ENCODE measurements at regions not wholly inside any gene's neighbourhood (a gene's known extent, or its start where the extent isn't known, plus 50 kb on each side); places are given as distances from the start of the nearest gene placed in this dataset.
"Not testable (repeated sequence)": the region's sequence is repeated elsewhere in the genome, so short reads cannot be mapped to it uniquely, and the experiment has no call there.

DNA sequence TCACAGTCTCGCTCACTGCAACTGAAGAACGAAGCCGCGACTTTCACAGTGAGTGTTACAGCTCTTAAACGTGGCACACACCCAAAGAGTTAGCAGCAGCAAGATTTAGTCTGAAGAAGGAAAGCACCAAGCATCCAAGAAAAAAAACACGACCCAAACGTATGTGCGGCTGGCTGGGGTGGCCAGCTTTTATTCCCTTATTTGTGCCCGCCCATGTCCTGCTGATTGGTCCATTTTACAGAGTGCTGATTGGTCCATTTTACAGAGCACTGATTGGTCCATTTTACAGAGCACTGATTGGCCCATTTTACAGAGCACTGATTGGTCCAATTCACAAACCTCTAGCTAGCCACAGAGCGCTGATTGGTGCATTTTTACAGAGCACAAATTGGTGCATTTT, 323.0 kb upstream of the ATP10A start:
- DNase-seq (ENCODE audit: low spot score): not testable (repeated sequence)

DNA sequence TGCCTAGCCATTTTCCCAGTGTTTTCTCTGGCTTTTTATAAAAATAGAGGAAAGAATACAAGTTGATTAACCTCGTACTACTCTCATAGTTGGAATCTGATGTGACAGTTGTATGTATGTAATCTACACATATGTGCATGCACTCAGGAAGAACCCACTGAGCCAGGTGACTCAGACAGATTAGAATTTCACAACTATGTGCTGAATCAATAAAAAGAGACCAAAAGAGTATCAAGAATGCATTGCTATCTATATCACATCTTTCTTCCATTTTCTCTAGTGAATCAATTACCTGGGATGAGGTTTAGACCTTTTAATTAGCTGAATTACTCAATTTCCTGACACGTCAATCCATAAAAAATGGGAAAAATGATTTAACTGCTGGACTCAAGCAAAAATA, 319.3 kb upstream of the ATP10A start:
- DNase-seq (ENCODE audit: low spot score): no peak

DNA sequence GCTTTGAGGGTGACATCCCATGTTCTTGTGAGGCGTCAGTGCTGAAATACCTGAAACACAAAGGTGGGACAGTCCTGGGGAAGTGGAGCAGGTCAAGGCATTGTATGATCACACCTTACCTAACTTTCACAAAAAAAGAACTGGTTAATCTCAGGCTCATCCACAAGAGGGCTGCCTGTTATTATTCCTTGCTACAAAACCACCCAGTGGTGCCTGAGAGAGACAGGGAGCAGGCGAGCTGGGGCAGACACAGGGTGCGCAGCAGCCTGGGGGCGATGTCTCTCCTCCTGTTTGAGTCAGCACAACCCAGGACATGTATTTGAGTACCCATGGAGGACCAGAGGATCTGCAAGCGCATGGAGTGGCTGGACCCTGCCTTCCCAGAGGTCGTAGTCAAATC, 316.8 kb upstream of the ATP10A start:
- DNase-seq (ENCODE audit: low spot score): no peak

DNA sequence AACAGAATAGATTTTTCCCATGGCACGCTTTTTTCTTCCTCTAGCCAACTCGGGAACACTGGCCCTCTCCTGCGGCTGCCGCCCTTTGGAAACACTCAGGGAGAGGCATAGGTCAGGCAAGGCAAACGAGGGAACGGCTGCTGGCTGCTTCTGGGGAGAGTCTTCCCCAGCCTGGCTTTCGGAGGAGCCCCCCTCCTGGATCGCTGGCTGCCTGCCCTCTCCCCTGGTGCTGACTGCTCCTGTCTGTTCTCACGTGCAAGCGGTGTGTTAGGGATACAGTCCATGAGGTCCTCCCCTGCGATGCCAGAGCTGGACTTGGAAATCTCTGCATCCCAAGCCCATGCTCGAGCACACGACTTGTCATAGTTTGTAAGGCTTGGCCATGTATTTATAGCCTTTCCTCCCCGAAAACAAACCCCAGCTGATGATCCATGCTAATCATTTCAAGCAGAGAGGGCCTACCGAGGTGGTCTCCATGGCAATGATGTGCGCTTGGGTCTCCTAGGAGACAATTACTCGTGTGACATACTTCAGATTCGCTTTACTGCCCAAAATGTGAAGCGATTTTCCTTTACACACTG, 315.6 kb upstream of the ATP10A start:
- DNase-seq (ENCODE audit: low spot score): no peak

DNA sequence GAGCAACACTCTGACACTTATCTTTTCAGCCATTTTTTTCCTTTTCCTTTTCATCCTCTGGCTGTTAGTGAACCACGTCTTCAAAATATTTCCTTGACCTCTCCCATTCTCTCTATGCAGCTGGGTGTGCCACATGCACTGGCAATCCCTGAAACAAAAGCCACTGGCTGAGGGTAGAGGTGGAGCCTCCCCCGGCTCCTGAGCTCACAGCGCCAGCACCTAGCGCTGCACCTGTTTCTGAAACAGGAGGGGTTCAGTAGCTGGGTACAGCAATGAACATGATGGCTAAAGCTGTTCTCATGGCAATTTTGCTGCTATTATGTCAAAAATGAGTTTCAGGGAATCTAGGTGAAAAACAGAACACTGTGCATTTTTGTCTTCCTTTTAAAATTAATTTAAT, 314.7 kb upstream of the ATP10A start:
- DNase-seq (ENCODE audit: low spot score): no peak

DNA sequence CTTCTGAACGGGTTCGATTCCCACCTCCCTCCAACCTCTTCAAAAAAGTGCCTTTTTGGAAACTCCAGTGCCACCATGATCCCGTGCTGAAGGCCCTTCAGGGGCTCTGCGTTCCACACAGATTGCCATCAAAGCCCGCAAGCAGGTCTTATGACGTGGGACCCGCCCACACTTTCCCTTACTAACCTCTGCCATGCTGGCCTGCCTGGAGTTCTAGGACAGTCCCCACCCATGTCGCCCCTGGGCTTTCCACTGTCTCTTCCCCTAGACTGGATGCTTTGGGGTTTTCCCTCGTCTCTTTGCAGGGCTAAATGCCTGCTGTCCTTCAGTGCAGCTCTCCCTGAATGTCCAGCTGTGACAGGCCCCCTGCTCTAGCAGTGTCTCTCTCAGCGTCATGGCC, 313.7 kb upstream of the ATP10A start:
- DNase-seq (ENCODE audit: low spot score): no peak

DNA sequence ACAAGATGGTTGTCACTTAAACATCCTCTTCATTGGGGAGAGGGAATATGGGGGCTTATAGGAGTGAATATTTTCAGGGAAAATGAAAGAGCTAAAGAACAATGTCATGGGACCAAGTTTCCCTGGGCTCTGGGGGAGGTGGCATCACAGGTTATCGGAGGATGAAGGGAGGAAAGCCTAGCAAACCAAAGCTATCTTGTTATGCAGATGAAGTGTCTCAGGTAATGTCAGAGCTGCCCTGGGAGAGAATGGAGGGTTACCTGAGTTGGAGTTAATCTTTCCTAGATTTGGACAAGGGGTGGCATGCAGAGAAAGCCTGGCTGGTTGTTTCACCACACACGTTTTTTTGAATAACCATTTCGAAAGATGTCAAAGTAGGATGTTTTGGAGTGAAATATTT, 308.1 kb upstream of the ATP10A start:
- DNase-seq (ENCODE audit: low spot score): no peak

DNA sequence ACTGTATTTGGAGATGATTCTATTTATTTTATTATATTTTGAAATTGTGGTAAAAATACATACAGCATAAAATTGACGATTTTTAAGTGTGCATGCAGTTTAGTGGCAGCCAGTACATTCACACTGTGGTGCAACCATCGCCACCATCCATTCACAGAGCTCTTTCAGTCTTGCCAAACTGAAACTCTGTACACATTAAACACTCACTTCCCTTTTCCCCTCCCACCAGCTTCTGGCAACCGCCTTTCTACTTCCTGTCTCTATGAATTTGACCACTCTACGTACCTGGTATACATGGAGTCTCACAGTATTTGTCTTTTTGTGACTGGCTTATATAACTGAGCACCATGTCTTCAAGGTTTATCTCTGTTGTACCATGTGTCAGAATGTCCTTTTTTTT, 303.3 kb upstream of the ATP10A start:
- DNase-seq (ENCODE audit: low spot score): no peak

DNA sequence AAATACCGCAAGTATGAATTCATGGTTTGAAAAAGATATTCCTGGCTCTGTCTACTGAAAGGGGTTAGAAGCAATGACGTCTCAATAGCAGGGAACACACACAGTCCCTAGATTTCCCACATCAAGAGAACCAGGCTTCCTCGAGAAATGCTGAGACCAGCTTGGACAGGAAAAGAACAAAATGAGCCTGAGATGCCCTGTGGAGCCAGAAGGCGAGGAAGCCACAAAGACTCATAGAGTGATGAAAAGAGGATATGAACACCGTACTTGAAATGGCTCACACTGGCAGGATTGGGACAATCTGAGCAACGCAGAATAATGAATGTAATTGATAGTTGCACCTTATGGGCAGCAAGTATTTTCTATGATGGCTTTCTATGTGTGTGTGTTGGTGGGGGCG, 302.4 kb upstream of the ATP10A start:
- no peak for DNase-seq (ENCODE audit: low spot score)

DNA sequence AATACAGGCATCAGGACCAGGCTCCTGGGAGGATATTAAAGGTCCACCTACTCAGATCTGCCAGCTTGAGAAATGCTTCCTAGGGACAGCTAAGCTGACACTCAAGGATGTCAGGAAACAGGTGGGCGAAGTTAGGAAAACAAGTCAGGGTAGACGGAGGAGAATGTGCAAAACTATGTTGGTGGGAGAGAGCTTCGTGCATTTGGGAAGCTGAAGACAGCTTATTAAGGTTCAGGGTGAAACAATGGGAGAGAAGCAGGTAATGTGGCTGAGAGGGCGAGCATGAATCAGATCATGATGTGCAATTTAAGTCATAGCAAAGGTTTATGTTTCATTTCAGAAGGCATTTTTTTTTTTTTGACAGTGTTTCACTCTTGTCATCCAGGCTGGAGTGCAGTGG, 297.2 kb upstream of the ATP10A start:
- DNase-seq (ENCODE audit: low spot score): peak; percentile 64

DNA sequence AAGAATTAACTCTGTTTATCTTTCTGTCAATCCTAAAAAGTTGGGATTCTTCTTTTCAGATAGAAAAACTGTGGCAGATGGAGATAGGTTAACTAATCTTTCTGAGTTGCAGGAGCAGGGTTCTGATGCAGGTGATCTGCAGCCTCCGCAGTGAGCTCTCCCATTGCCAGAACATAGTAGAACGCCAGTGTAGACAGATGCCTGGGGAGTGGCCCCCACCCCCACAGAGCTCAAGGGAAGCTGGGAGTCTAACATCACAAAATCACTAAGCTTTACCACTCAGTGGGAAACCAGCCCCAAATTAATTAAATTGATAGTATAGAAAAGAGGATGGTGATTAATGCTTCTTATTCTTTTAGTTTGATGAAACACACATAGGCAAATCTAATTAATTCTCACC, 295.0 kb upstream of the ATP10A start:
- no peak for DNase-seq (ENCODE audit: low spot score)

DNA sequence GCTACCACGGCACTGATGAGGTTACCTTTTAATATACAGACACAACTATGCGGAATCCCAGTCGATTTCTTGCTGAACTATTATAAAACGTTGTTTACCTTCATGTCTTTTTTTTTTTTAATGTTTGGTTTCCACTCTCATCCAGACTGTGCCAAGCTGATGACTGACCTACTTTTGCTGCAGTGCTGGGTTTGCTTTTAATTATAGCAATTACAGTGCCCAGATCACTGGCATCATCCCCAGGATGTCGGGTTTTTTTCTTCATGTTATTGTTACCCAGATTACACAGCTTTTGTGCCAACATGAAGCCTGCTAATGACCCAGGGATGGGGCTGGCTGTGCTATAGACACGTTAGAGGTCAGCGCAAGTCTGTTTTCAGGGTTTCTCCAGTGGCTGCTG, 294.0 kb upstream of the ATP10A start:
- DNase-seq (ENCODE audit: low spot score): no peak

DNA sequence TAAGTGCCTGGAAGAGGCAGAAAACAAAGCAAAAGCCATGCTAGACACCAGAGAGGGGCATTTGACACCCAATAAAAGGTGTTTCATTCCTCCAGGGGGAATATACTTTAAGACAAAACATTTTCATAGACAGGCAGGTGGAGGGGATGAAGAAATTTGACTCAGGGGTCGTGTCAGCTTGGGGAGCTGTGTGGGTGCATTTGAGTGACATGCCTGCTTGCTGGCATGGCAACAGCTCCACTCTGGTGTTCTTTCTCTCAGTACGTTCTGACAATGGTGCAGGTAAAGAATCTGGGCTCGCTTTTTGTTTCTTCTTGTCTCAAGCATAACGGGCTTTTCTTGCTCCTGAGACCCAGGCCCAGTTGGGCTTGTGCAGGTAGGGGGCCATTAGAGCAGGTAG, 292.9 kb upstream of the ATP10A start:
- no peak for DNase-seq (ENCODE audit: low spot score)

DNA sequence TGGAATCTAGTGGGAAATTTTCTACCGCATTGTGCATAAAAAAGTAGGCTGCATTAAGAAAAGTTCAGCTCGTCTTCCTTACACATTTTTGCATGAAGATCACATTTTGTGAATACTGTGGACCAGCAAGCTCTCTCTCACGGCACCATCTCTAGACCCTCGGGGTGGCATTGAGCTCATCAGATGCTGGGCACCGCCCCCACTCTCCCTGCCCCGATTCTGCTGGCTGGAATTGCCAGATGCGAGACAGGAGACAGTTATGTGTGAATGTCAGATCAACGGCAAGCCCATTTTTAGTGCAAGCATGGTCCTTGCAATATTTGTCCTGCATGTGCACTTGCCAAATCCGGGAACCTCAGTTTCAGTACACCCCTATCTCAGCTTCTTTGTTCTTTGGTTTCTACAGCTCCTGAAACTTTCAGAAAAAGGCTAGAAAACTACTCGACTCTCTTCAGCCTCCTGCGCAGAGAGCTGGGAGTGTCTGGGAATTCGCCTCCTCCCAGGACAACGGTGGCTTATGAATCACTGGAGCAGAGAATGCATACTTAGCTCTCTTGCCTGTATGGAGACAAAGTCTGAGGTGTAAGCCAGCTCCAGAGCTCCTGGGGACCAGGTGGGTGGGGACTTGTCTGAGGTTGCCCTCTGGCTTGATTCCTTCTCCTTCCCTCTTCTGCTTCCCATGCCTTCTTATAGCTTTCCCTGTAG, 285.2 kb upstream of the ATP10A start:
- DNase-seq (ENCODE audit: low spot score): peak; percentile 49

DNA sequence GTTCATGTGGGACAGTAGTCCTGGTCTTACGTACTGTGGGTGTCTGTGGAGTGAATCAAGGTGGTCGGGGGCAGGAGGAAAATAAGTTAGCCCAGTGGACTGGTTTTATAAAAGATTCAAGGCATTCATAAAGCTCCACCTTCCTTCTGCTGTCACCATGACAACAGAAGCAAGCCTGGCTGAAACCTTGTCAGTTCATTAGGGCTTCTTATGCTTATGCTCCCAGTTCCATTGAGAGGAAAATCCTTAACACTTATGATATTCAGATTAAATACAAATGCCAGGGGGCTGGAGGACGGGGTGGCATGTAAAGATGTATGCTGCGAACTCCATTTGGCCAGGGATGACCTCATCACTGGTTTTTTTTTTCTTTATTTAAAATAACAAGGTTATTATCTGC, 283.1 kb upstream of the ATP10A start:
- no peak for DNase-seq (ENCODE audit: low spot score)

DNA sequence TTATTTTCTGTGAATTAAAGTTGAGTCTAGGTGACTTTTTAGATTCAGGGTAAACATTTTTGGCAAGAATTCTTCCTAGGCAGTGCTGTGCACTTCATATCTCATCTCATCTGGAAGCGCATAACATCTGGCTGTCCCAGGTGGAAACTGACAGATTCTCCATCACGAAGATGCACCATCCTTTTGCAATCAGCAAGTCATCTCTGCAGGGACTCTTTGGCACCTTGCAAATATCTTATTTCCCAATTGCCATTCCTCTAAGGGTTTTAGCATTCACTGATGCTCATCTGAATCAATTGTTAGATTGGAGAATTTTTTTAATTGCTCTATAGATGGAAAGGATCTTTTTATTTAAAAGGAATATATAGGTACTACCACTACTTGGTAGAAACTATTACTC, 282.7 kb upstream of the ATP10A start:
- no peak for DNase-seq (ENCODE audit: low spot score)

DNA sequence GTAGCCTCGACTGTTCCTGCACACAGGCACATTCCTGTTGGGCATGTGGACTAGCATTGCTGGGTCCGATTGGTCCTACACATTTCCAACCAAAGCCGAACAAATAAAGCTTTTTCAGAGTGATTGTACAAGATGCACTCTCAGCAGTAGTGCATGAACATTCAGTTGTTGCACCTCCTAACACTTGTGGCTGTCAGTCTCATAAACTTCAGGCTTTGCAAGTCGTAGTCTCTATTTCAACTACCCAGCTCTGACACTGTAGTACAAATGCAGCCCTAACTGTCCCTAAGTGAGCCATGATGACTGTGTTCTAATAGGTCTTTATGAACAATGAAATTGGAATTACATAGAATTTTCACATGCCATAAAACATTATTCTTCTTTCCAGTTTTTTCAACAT, 281.7 kb upstream of the ATP10A start:
- no peak for DNase-seq (ENCODE audit: low spot score)

DNA sequence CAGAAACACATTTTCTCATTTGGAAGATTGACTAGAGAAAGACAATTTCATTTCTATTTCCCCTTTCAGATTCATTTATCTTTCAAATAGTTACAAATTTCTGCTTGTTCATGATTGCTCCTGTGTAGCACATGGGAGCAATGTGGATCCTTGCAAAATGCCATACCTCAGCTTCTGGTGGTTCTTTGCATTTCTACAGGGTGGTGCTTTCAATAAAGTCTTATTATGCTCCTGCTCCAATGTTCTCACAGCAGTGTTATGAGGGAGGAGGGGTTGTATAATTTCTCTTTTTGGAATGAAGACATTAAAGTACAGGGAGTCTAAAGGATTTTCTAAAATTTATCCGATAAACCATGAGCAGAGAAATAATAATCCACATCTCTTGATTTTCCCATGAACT, 280.1 kb upstream of the ATP10A start:
- DNase-seq (ENCODE audit: low spot score): no peak

DNA sequence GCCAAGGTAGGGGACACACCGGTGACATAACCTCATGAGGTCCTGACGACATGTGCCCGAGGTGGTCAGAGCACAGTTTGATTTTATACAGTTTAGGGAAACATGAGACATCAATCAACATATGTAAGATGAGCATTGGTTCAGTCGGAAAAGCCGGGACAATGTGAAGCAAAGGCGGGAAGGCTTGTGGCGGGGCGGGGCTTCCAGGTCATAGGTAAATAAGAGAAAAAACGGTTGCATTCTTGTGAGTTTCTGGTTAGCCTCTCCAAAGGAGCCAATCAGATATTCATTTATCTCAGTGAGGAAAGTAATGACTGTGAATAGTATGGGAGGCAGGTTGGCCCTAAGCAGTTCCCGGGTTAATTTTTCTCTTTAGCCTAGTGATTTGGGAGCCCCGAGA, 271.7 kb upstream of the ATP10A start:
- DNase-seq (ENCODE audit: low spot score): no peak

DNA sequence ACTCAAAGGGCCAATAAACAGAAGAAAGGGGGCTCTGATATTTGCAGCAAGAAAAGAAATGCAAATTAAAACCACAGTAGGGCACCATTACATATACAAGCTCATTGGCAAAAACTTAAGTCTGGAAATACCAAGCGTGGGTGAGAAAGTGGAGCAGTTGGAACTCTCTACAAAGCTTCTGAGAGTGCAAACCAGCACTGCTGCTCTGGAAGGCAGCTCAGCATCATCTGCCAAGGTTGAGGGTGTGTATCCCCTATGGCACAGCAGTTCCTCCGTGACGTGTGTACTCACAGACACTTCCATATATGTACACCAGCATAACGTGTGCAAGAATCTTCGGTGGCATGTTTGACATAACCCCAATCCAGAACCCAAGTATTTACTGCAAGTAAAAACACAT, 271.0 kb upstream of the ATP10A start:
- DNase-seq (ENCODE audit: low spot score): no peak

DNA sequence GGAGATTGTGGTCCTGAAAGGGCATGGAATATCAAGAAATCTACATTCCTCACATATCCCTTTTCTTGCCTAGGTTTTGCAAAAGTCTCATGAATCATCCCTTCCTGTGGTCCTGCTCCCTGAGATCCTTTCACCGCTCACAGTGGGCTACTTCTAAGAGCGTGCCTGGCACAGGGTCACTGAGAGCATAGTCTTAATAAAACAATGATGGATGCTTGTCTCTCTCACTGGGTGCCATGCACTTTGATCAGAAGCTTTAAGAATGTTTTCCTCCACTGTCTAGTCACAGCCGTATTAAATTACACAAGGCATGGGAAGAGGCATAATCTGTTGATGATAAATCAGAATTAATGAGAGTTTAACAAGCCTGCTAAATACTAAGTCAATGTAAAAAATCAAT, 269.7 kb upstream of the ATP10A start:
- DNase-seq (ENCODE audit: low spot score): no peak

DNA sequence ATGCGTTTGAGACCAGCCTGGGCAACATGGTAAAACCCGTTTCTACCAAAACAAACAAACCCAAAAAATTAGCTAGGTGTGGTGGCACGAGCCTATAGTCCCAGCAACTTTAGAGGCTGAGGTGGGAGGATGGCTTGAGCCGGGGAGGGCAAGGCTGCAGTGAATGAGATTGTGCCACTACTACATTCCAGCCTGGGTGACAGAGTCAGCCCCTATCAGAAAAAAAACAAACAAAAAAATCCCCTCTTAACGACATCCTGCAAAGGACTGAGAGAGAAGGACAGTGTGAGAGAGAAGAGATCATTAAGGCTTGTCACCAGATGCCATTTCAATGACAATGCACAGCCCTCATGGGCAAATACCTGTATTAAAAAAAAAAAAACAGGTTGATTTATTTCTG, 266.7 kb upstream of the ATP10A start:
- no peak for DNase-seq (ENCODE audit: low spot score)

DNA sequence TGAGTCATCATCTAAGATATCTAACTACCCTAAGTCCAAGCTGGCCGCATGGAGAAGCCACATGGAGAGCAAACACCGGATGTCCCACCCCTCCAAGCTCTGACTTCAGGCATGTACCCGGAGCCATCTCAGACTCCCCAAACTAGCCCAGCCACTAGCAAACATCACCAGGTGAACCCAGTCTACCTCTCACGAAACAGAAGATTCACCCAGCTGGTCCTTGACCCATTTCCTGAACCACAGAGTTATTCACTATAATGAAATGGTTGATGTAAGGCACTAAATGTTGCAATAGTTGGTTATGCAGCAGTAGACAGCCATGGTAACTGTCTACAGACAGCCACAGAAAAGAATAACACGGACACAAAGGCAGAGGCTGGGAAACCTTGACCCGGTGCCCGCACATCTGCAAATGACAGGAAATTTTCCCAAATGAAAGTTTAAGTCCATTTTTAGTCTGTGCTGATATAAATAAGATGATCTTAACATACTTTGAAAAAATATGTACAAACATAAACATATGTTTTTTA, 265.5 kb upstream of the ATP10A start:
- no peak for DNase-seq (ENCODE audit: low spot score)

DNA sequence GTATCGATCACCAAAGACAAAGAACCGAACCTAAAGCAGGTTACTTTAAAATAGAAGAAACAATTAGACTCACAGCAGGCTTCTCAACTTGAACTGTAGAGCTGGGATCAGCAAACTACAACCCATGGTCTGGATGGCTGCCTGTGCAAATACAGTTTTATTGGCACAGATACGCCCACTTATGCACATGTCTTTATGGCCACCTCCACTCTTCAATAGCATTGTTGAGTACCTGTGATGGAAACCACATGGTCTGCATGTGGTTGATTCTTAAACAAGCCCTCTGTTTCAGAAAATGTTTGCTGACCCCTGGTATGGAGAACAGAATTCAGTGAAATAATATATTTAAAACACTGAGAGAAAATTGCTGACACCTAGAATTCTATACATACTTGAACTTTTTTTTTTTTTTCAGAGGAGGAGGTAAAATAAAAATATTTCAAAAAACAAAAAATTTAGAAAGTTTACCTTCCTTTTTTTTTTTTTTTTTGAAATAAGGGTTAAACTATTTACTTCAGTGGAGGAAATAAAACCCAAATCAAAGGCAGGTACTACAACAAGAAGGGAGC, 263.8 kb upstream of the ATP10A start:
- no peak for DNase-seq (ENCODE audit: low spot score)

Measured in putamen (tissue), 1 donor.